ENCODE measurements at regions not wholly inside any gene's neighbourhood (a gene's known extent, or its start where the extent isn't known, plus 50 kb on each side); places are given as distances from the start of the nearest gene placed in this dataset.

- TF ChIP-seq CTCF (tag by site-specific recombination; IDR thresholded peaks at IDR 0.05) (no peak), ZNF645 (tag by site-specific recombination; IDR thresholded peaks at IDR 0.05) (no peak), REST (tag by site-specific recombination; IDR thresholded peaks at IDR 0.05) (no peak), ZNF18 (tag by site-specific recombination; IDR thresholded peaks at IDR 0.05) (no peak), ATF2 (tag by site-specific recombination; IDR thresholded peaks at IDR 0.05; ENCODE audit: low read depth) (no peak), MYNN (tag by site-specific recombination; IDR thresholded peaks at IDR 0.05; ENCODE audit: borderline replicate concordance) (no peak), ZNF423 (tag by site-specific recombination; IDR thresholded peaks at IDR 0.05) (no peak), ZNF112 (tag by site-specific recombination; IDR thresholded peaks at IDR 0.05) (no peak), ZNF658 (tag by site-specific recombination; IDR thresholded peaks at IDR 0.05) (no peak), ZNF280D (tag by site-specific recombination; IDR thresholded peaks at IDR 0.05) (no peak), ZSCAN16 (tag by site-specific recombination; IDR thresholded peaks at IDR 0.05) (no peak), ZNF558 (tag by site-specific recombination; IDR thresholded peaks at IDR 0.05) (no peak), ZSCAN4 (tag by site-specific recombination; IDR thresholded peaks at IDR 0.05) (no peak), ZNF175 (tag by site-specific recombination; IDR thresholded peaks at IDR 0.05) (no peak)
Observed at GRCh38 chr20:60363698-60364097, 405.5 kb downstream of the CDH26 start.

Data from HEK293 (cell line).